A549 (cell line): ENCODE measurements at regions not wholly inside any gene's neighbourhood (a gene's known extent, or its start where the extent isn't known, plus 50 kb on each side); places are given as distances from the start of the nearest gene placed in this dataset.
"Not testable (repeated sequence)": the region's sequence is repeated elsewhere in the genome, so short reads cannot be mapped to it uniquely, and the experiment has no call there.

Source experiments
- HOXB13 ChIP-seq: fragments of 250-450 bp; sonication (Bioruptor Pico); IDR thresholded peaks from 2 replicates; pipeline ENCODE4 v1.5.0; 2020; ENCODE audit warnings: low read depth, mild to moderate bottlenecking, moderate library complexity
- POLR2A ChIP-seq: IDR thresholded peaks from 2 replicates; pipeline ENCODE4 v1.6.1; 2012; ENCODE audit warnings: mild to moderate bottlenecking, low read length
- TF ChIP-seq, protein P1 (sequence below): IDR thresholded peaks from 2 replicates; pipeline ENCODE4 v1.6.1; 2012
- TF ChIP-seq, protein P2 (sequence below): fragments of >200 bp; sonication (Bioruptor Twin); formaldehyde crosslinking; IDR thresholded peaks from 3 replicates; pipeline ENCODE4 v1.6.1; 2016
- TF ChIP-seq, protein P3 (sequence below): fragments of >200 bp; sonication (Bioruptor Twin); formaldehyde crosslinking; IDR thresholded peaks from 3 replicates; pipeline ENCODE4 v1.5.1; 2016

DNA sequence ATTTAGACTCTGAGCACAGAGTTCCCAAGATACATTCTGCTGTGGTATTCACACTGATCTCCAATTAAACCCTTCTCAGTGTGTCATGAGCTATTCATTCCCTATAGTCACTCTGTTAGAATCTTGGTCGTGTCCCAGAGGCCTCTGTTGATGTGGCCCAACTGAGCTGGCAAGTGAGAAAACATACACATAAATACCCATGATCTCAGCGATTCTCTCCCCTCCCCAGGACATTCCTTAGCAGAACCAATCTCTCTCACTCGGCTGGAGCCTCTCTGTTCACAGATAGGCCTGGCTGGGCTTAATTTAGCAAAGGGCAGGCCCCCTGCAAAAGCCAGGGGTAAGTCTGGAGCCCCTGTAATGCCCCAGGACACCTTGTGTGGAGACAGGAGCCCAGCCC is 130.8 kb upstream of the NBPF26 start:
- TF ChIP-seq, protein P1, sequence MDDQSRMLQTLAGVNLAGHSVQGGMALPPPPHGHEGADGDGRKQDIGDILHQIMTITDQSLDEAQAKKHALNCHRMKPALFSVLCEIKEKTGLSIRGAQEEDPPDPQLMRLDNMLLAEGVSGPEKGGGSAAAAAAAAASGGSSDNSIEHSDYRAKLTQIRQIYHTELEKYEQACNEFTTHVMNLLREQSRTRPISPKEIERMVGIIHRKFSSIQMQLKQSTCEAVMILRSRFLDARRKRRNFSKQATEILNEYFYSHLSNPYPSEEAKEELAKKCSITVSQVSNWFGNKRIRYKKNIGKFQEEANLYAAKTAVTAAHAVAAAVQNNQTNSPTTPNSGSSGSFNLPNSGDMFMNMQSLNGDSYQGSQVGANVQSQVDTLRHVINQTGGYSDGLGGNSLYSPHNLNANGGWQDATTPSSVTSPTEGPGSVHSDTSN: not testable (repeated sequence)
- TF ChIP-seq, protein P2, sequence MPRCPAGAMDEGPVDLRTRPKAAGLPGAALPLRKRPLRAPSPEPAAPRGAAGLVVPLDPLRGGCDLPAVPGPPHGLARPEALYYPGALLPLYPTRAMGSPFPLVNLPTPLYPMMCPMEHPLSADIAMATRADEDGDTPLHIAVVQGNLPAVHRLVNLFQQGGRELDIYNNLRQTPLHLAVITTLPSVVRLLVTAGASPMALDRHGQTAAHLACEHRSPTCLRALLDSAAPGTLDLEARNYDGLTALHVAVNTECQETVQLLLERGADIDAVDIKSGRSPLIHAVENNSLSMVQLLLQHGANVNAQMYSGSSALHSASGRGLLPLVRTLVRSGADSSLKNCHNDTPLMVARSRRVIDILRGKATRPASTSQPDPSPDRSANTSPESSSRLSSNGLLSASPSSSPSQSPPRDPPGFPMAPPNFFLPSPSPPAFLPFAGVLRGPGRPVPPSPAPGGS: not testable (repeated sequence)
- TF ChIP-seq POLR2A; HOXB13 (CRISPR knock-in tag): not testable (repeated sequence)
- TF ChIP-seq, protein P3, sequence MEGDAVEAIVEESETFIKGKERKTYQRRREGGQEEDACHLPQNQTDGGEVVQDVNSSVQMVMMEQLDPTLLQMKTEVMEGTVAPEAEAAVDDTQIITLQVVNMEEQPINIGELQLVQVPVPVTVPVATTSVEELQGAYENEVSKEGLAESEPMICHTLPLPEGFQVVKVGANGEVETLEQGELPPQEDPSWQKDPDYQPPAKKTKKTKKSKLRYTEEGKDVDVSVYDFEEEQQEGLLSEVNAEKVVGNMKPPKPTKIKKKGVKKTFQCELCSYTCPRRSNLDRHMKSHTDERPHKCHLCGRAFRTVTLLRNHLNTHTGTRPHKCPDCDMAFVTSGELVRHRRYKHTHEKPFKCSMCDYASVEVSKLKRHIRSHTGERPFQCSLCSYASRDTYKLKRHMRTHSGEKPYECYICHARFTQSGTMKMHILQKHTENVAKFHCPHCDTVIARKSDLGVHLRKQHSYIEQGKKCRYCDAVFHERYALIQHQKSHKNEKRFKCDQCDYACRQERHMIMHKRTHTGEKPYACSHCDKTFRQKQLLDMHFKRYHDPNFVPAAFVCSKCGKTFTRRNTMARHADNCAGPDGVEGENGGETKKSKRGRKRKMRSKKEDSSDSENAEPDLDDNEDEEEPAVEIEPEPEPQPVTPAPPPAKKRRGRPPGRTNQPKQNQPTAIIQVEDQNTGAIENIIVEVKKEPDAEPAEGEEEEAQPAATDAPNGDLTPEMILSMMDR: not testable (repeated sequence)
